K562 (cell line): ENCODE measurements at regions not wholly inside any gene's neighbourhood (a gene's known extent, or its start where the extent isn't known, plus 50 kb on each side); places are given as distances from the start of the nearest gene placed in this dataset.

Experiments
- ATAC-seq: fragments of 200-7000 bp; cut with Tn5 transposase; 3 replicates; pipeline ENCODE4 v1.9.1; 2020; ENCODE audit warnings: moderate library complexity
- BruUV-seq: library from RNA; stranded (reverse); fragments of 400-500 nt; replicated peaks from 2 replicates; lab custom pipeline; 2021; lab: Mats Ljungman, UMichigan
- CTCF ChIA-PET: fragments of 300-600 bp; formaldehyde crosslinking; extraction: SDS; loops from one replicate; lab custom pipeline; 2021; ENCODE audit warnings: low intra/inter-chr PET ratio; lab: Yijun Ruan, JAX
- POLR2A ChIA-PET: fragments of 300-600, 350-650 bp; sonication (Branson Sonifier 250); formaldehyde crosslinking; extraction: SDS; loops from one replicate; lab custom pipeline; 2021; ENCODE audit warnings: antibody characterized with exemption, inconsistent platforms; lab: Yijun Ruan, JAX
- DNase-seq, 4 experiments: peaks; one replicate each; pipeline versions ENCODE4 v3.0.0 to v3.0.0-alpha.2; 2011 to 2018; ENCODE audit warnings: low spot score in 3 of 4, mixed read lengths in 3 of 4; ENCODE audit errors: extremely low read depth in 1 of 4
- FAIRE-seq: peaks from 2 replicates; lab custom pipeline; 2011; peaks lifted over from hg19 to GRCh38; lab: Jason Lieb, UNC
- H2AFZ ChIP-seq: 2 replicates; pipeline ENCODE4 v1.6.0; 2011; ENCODE audit warnings: low read depth, low read length, control low read depth, inconsistent platforms
- H3K27ac ChIP-seq: fragments of 200-600 bp; 3 replicates; pipeline ENCODE4 v1.8.0; 2011; ENCODE audit warnings: low read depth, mild to moderate bottlenecking, control low read depth, inconsistent platforms, low read length, moderate library complexity, mixed read lengths; ENCODE audit errors: extremely low read depth
- H3K27me3 ChIP-seq, 2 experiments: fragments of 300-600 bp in 1 of 2; 2 replicates in 1 of 2; 3 replicates in 1 of 2; pipeline versions ENCODE4 v1.6.0 to v1.8.0; 2011; ENCODE audit warnings: inconsistent platforms in 2 of 2, low read length in 2 of 2, mild to moderate bottlenecking in 1 of 2, mixed read lengths in 1 of 2, moderate library complexity in 1 of 2; ENCODE audit not compliant: control insufficient read depth in 2 of 2, insufficient read depth in 2 of 2
- H3K36me3 ChIP-seq: fragments of 300-600 bp; 3 replicates; pipeline ENCODE4 v1.8.0; 2011; ENCODE audit warnings: mild to moderate bottlenecking, low read length, inconsistent platforms; ENCODE audit not compliant: control insufficient read depth, insufficient read depth
- H3K4me1 ChIP-seq, 2 experiments: fragments of 200-600 bp in 1 of 2; replicated peaks in 1 of 2; 2 replicates in 1 of 2; 3 replicates in 1 of 2; pipeline versions ENCODE4 v1.5.1 to v1.8.0; 2011; ENCODE audit warnings: inconsistent platforms in 2 of 2, low read length in 2 of 2, mild to moderate bottlenecking in 1 of 2, mixed read lengths in 1 of 2, moderate library complexity in 1 of 2; ENCODE audit not compliant: control insufficient read depth in 2 of 2, insufficient read depth in 2 of 2
- H3K4me2 ChIP-seq: 2 replicates; pipeline ENCODE4 v1.6.1; 2011; ENCODE audit warnings: low read length, control low read depth, inconsistent platforms, mixed read lengths; ENCODE audit not compliant: insufficient read depth
- H3K4me3 ChIP-seq: fragments of 200-600 bp; sonication (generic), shearing (Covaris generic); 2 replicates; pipeline ENCODE4 v1.5.1; 2016; ENCODE audit warnings: control low read depth, inconsistent platforms
- H3K79me2 ChIP-seq: fragments of 200-600 bp; 3 replicates; pipeline ENCODE4 v1.8.0; 2011; ENCODE audit warnings: low read length, inconsistent platforms; ENCODE audit not compliant: control insufficient read depth, insufficient read depth
- H3K9ac ChIP-seq, 2 experiments: 2 replicates each; pipeline versions ENCODE4 v1.6.0 to v1.6.1; 2011; ENCODE audit warnings: low read depth in 2 of 2, low read length in 2 of 2, control low read depth in 1 of 2, inconsistent platforms in 1 of 2, mild to moderate bottlenecking in 1 of 2, mixed read lengths in 1 of 2; ENCODE audit not compliant: insufficient read depth in 1 of 2
- H3K9me1 ChIP-seq: one replicate; pipeline ENCODE4 v1.6.0; 2011; ENCODE audit warnings: inconsistent platforms, mild to moderate bottlenecking, low read length, moderate library complexity; ENCODE audit not compliant: control insufficient read depth, insufficient read depth
- H3K9me3 ChIP-seq: replicated peaks from 2 replicates; pipeline ENCODE4 v1.5.1; 2011; ENCODE audit warnings: low read depth, low read length, inconsistent platforms; ENCODE audit not compliant: control insufficient read depth, insufficient read depth
- H4K20me1 ChIP-seq: replicated peaks from 2 replicates; pipeline ENCODE4 v1.6.1; 2011; ENCODE audit warnings: low read length, inconsistent platforms, mixed read lengths; ENCODE audit not compliant: control insufficient read depth, insufficient read depth
- BDP1 ChIP-seq: IDR thresholded peaks from 3 replicates; pipeline ENCODE4 v1.6.1; 2011; ENCODE audit not compliant: insufficient read length, insufficient read depth
- CXXC5 ChIP-seq: fragments of 250-450 bp; sonication (Bioruptor Pico); IDR thresholded peaks from 2 replicates; pipeline ENCODE4 v1.8.0; 2022; ENCODE audit warnings: inconsistent platforms, mild to moderate bottlenecking, moderate library complexity
- EZH2 ChIP-seq: IDR thresholded peaks from 2 replicates; pipeline ENCODE4 v1.6.1; 2012; ENCODE audit warnings: low read depth, mild to moderate bottlenecking, inconsistent platforms, low read length, borderline replicate concordance
- GABPB2 ChIP-seq: fragments of 250-450 bp; sonication (Bioruptor Pico); conservative IDR thresholded peaks from 2 replicates; pipeline ENCODE4 v1.5.1; 2021; ENCODE audit warnings: mild to moderate bottlenecking
- HDAC8 ChIP-seq: fragments of 450-650 bp; IDR thresholded peaks from 2 replicates; pipeline ENCODE4 v1.6.1; 2016; ENCODE audit warnings: mild to moderate bottlenecking, missing genetic modification characterization, moderate library complexity, missing compliant biosample characterization
- HES1 ChIP-seq: fragments of 450-650 bp; IDR thresholded peaks from 2 replicates; pipeline ENCODE4 v1.6.1; 2016; ENCODE audit warnings: low read depth, mild to moderate bottlenecking, moderate library complexity
- HMG20A ChIP-seq: fragments of 450-650 bp; formaldehyde crosslinking; conservative IDR thresholded peaks from 2 replicates; pipeline ENCODE4 v1.4.0; 2020; ENCODE audit warnings: mild to moderate bottlenecking, mixed read lengths
- LCOR ChIP-seq: sonication (generic); formaldehyde crosslinking; IDR thresholded peaks from 2 replicates; pipeline ENCODE4 v1.8.0; 2022; ENCODE audit warnings: mild to moderate bottlenecking, missing genetic modification reagents
- MAFF ChIP-seq: IDR thresholded peaks from 2 replicates; pipeline ENCODE4 v1.6.1; 2012; ENCODE audit warnings: low read length, improper control_type of control experiment
- MAFG ChIP-seq: fragments of 450-650 bp; conservative IDR thresholded peaks from 2 replicates; pipeline ENCODE4 v1.6.1; 2016; ENCODE audit warnings: missing genetic modification characterization, missing compliant biosample characterization
- MAFK ChIP-seq: IDR thresholded peaks from 2 replicates; pipeline ENCODE4 v1.6.1; 2011; ENCODE audit warnings: low read length, improper control_type of control experiment
- MLX ChIP-seq, 2 experiments: fragments of 450-650 bp in 1 of 2; sonication (generic) in 1 of 2; formaldehyde crosslinking; conservative IDR thresholded peaks; 2 replicates each; pipeline versions ENCODE4 v1.4.0 to v1.8.1; 2020 to 2022; ENCODE audit warnings: mild to moderate bottlenecking in 1 of 2, missing genetic modification reagents in 1 of 2
- MTA3 ChIP-seq: fragments of 450-650 bp; formaldehyde crosslinking; IDR thresholded peaks from 2 replicates; pipeline ENCODE4 v1.6.1; 2017; ENCODE audit warnings: mild to moderate bottlenecking, borderline replicate concordance
- NCOA6 ChIP-seq: fragments of 450-650 bp; IDR thresholded peaks from 2 replicates; pipeline ENCODE4 v1.6.1; 2017; ENCODE audit warnings: mild to moderate bottlenecking
- POLR2B ChIP-seq: fragments of 450-650 bp; IDR thresholded peaks from 2 replicates; pipeline ENCODE4 v1.6.1; 2018; ENCODE audit warnings: low read depth; ENCODE audit not compliant: partially characterized antibody
- ZNF143 ChIP-seq: sonication (generic); formaldehyde crosslinking; IDR thresholded peaks from 2 replicates; pipeline ENCODE4 v1.9.0; 2022; ENCODE audit warnings: mild to moderate bottlenecking, missing genetic modification reagents
- WGBS: fragments of 100-300 bp; shearing (Covaris generic); methylation state at CpG from one replicate; pipeline ENCODE4 v1.1.6; 2016; ENCODE audit warnings: low coverage, mixed read lengths; ENCODE audit not compliant: insufficient coverage; ENCODE audit errors: missing lambda C conversion rate; 5-methylcytosine and 5-hydroxymethylcytosine counted together
- in situ Hi-C: fragments of 300-500 bp; cut with MboI; formaldehyde crosslinking; loops from 4 replicates; pipeline ENCODE4 v1.15.0; 2018; ENCODE audit warnings: inconsistent platforms, mixed read lengths
- intact Hi-C: fragments of 100-400 bp; cut with micrococcal nuclease; formaldehyde crosslinking; loops from 2 replicates; pipeline ENCODE4 v1.14.2; 2022

GRCh38 chr18:38007026-38007425 is 441.4 kb upstream of the CELF4 start:
- in situ Hi-C loops = no loop called here
- no peaks in the 10 kb centered on the region for H4K20me1 ChIP-seq
- no peaks in the 10 kb centered on the region for H3K27me3 ChIP-seq
- ChIA-PET CTCF (no interaction called here), POLR2A (no interaction called here)
- no peak overlapping the region for H3K4me2 ChIP-seq
- H2AFZ ChIP-seq = no peak overlapping the region
- H3K9me1 ChIP-seq = no peaks in the 10 kb centered on the region
- no peaks in the 10 kb centered on the region; the same call in 1 of the 2 replicates for H3K9me3 ChIP-seq
- H3K27ac ChIP-seq = no peak overlapping the region
- FAIRE-seq = no peak
- no peak for DNase-seq
- no peak for TF ChIP-seq GABPB2 (CRISPR knock-in tag)
- TF ChIP-seq NCOA6 = no peak
- no peak for TF ChIP-seq LCOR (CRISPR knock-in tag)
- TF ChIP-seq POLR2B = no peak
- no peak for TF ChIP-seq HMG20A (CRISPR knock-in tag)
- no peak for TF ChIP-seq MLX (CRISPR knock-in tag; conservative IDR thresholded peaks at IDR 0.05)
- H3K4me1 ChIP-seq = no peaks in the 10 kb centered on the region
- no peaks in the 10 kb centered on the region for H3K36me3 ChIP-seq
- H3K9ac ChIP-seq = no peak overlapping the region
- intact Hi-C loops = no loop called here
- no peak for ATAC-seq
- H3K4me3 ChIP-seq = no peak overlapping the region
- no peaks in the 10 kb centered on the region for H3K79me2 ChIP-seq
- no TSS peak for BruUV-seq

GRCh38 chr18:38006541-38006940 is 440.9 kb upstream of the CELF4 start:
- H2AFZ ChIP-seq = no peak overlapping the region
- no peaks in the 10 kb centered on the region for H3K36me3 ChIP-seq
- no peak overlapping the region for H3K4me3 ChIP-seq
- CTCF ChIA-PET = no interaction called here
- H3K9me1 ChIP-seq = no peaks in the 10 kb centered on the region
- no peak for ATAC-seq
- no peak overlapping the region for H3K9ac ChIP-seq
- H3K79me2 ChIP-seq = no peaks in the 10 kb centered on the region
- H3K27me3 ChIP-seq = no peaks in the 10 kb centered on the region
- H4K20me1 ChIP-seq = no peaks in the 10 kb centered on the region
- H3K4me2 ChIP-seq = no peak overlapping the region
- BruUV-seq = no TSS peak
- no peaks in the 10 kb centered on the region for H3K4me1 ChIP-seq
- 0% methylated on average over 2 of the region's 2 CpGs for WGBS
- FAIRE-seq = no peak
- DNase-seq = no peak
- intact Hi-C loops (no loop called here), in situ Hi-C loops (no loop called here)
- H3K9me3 ChIP-seq = no peaks in the 10 kb centered on the region; the same call in 1 of the 2 replicates
- H3K27ac ChIP-seq = no peak overlapping the region
- POLR2A ChIA-PET = no interaction called here
- no peak for TF ChIP-seq HDAC8 (tag)
- TF ChIP-seq CXXC5 (CRISPR knock-in tag) = no peak
- no peak for TF ChIP-seq MTA3
- no peak for TF ChIP-seq ZNF143 (CRISPR knock-in tag)
- TF ChIP-seq BDP1 = no peak
- no peak for TF ChIP-seq EZH2
- TF ChIP-seq MAFK = no peak
- no peak for TF ChIP-seq HES1
- no peak for TF ChIP-seq MAFF
- TF ChIP-seq MAFG (tag) = no peak
